HepG2 (cell line): ENCODE measurements at regions not wholly inside any gene's neighbourhood (a gene's known extent, or its start where the extent isn't known, plus 50 kb on each side); places are given as distances from the start of the nearest gene placed in this dataset.

Experiments
- BATF2 ChIP-seq: sonication (generic); formaldehyde crosslinking; IDR thresholded peaks from 2 replicates; pipeline ENCODE4 v1.8.0; 2022; ENCODE audit warnings: mild to moderate bottlenecking, missing genetic modification reagents, moderate library complexity
- CEBPZ ChIP-seq: IDR thresholded peaks from 2 replicates; pipeline ENCODE4 v1.6.1; 2012; ENCODE audit warnings: low read length, improper control_type of control experiment
- FOSL1 ChIP-seq: sonication (generic); formaldehyde crosslinking; IDR thresholded peaks from 2 replicates; pipeline ENCODE4 v1.9.0; 2021; ENCODE audit warnings: missing genetic modification reagents, borderline replicate concordance
- GPBP1L1 ChIP-seq: sonication (generic); formaldehyde crosslinking; IDR thresholded peaks from 2 replicates; pipeline ENCODE4 v1.5.0; 2020; ENCODE audit warnings: mild to moderate bottlenecking, missing genetic modification reagents
- KLF15 ChIP-seq: sonication (generic); formaldehyde crosslinking; IDR thresholded peaks from 2 replicates; pipeline ENCODE4 v1.8.1; 2023; ENCODE audit warnings: borderline replicate concordance, mild to moderate bottlenecking, inconsistent platforms, missing genetic modification reagents, mixed read lengths
- PAXIP1 ChIP-seq: sonication (generic); formaldehyde crosslinking; conservative IDR thresholded peaks from 2 replicates; pipeline ENCODE4 v1.4.0; 2020; ENCODE audit warnings: mild to moderate bottlenecking, missing genetic modification reagents, moderate library complexity
- PHF5A ChIP-seq: IDR thresholded peaks from one replicate; pipeline ENCODE4 v1.6.1; 2018; ENCODE audit warnings: low read depth, missing genetic modification reagents; ENCODE audit not compliant: unreplicated experiment
- SRSF1 ChIP-seq: fragments of 200-400 bp; formaldehyde crosslinking; optimal IDR thresholded peaks from 2 replicates; pipeline ENCODE3; 2017; ENCODE audit warnings: mild to moderate bottlenecking, low read depth, low read length, moderate library complexity
- ZFP82 ChIP-seq: sonication (generic); formaldehyde crosslinking; IDR thresholded peaks from 2 replicates; pipeline ENCODE4 v1.5.1; 2020; ENCODE audit warnings: mild to moderate bottlenecking, missing genetic modification reagents, borderline replicate concordance
- ZNF234 ChIP-seq: sonication (generic); formaldehyde crosslinking; conservative IDR thresholded peaks from 2 replicates; pipeline ENCODE4 v1.5.1; 2020; ENCODE audit warnings: mild to moderate bottlenecking, missing genetic modification reagents
- ZNF350 ChIP-seq: sonication (generic); formaldehyde crosslinking; IDR thresholded peaks from 2 replicates; pipeline ENCODE4 v1.4.0; 2020; ENCODE audit warnings: mild to moderate bottlenecking, low read depth, missing genetic modification reagents, borderline replicate concordance
- ZNF83 ChIP-seq: sonication (generic); formaldehyde crosslinking; IDR thresholded peaks from 2 replicates; pipeline ENCODE4 v1.4.0; 2020; ENCODE audit warnings: missing genetic modification reagents, mild to moderate bottlenecking, borderline replicate concordance

- TF ChIP-seq PAXIP1 (CRISPR knock-in tag) (no peak), FOSL1 (CRISPR knock-in tag) (no peak), ZNF350 (CRISPR knock-in tag) (no peak), SRSF1 (no peak), ZFP82 (CRISPR knock-in tag) (no peak), ZNF83 (CRISPR knock-in tag) (no peak), GPBP1L1 (CRISPR knock-in tag) (no peak), KLF15 (no peak), ZNF234 (no peak), CEBPZ (no peak), PHF5A (no peak), BATF2 (no peak)
Observed at GRCh38 chr4:96164814-96165351, 325.0 kb downstream of the PDHA2 start (continued).
